ENCODE measurements at regions not wholly inside any gene's neighbourhood (a gene's known extent, or its start where the extent isn't known, plus 50 kb on each side); places are given as distances from the start of the nearest gene placed in this dataset.

- FAIRE-seq: no peak
Observed at GRCh38 chr13:68417801-68418200, 1187.7 kb upstream of the PCDH9 start.

- FAIRE-seq: no peak
Observed at GRCh38 chr13:68410007-68410406, 1179.9 kb upstream of the PCDH9 start.

- FAIRE-seq: no peak
Observed at GRCh38 chr13:68390987-68391386, 1160.9 kb upstream of the PCDH9 start.

GRCh38 chr13:68386808-68387207 is 1156.7 kb upstream of the PCDH9 start:
- no peak for FAIRE-seq

GRCh38 chr13:68380041-68380973 is 1150.2 kb upstream of the PCDH9 start:
- FAIRE-seq: no peak

- no peak for FAIRE-seq
Observed at GRCh38 chr13:68378294-68378693, 1148.2 kb upstream of the PCDH9 start.

- FAIRE-seq: no peak
Observed at GRCh38 chr13:68375004-68375403, 1144.9 kb upstream of the PCDH9 start.

GRCh38 chr13:68369739-68370138 is 1139.6 kb upstream of the PCDH9 start:
- no peak for FAIRE-seq

- no peak for FAIRE-seq
Observed at GRCh38 chr13:68368922-68369321, 1138.8 kb upstream of the PCDH9 start.

GRCh38 chr13:68359105-68359504 is 1129.0 kb upstream of the PCDH9 start:
- no peak for FAIRE-seq

- FAIRE-seq: no peak
Observed at GRCh38 chr13:68358294-68358705, 1128.2 kb upstream of the PCDH9 start.

- peak; percentile 73 for FAIRE-seq
Observed at GRCh38 chr13:68350554-68350953, 1120.4 kb upstream of the PCDH9 start.

GRCh38 chr13:68347220-68347619 is 1117.1 kb upstream of the PCDH9 start:
- no peak for FAIRE-seq

GRCh38 chr13:68345963-68346531 is 1115.9 kb upstream of the PCDH9 start:
- no peak for FAIRE-seq

- no peak for FAIRE-seq
Observed at GRCh38 chr13:68323124-68323523, 1093.0 kb upstream of the PCDH9 start.

- no peak for FAIRE-seq
Observed at GRCh38 chr13:68319384-68319783, 1089.2 kb upstream of the PCDH9 start.

GRCh38 chr13:68304286-68304893 is 1074.3 kb upstream of the PCDH9 start:
- FAIRE-seq: peak; percentile 5

GRCh38 chr13:68293631-68294030 is 1063.5 kb upstream of the PCDH9 start:
- FAIRE-seq: no peak

GRCh38 chr13:68292601-68293000 is 1062.5 kb upstream of the PCDH9 start:
- no peak for FAIRE-seq

GRCh38 chr13:68291595-68291994 is 1061.5 kb upstream of the PCDH9 start:
- FAIRE-seq: no peak

- no peak for FAIRE-seq
Observed at GRCh38 chr13:68275758-68276157, 1045.6 kb upstream of the PCDH9 start.

GRCh38 chr13:68272652-68273051 is 1042.5 kb upstream of the PCDH9 start:
- no peak for FAIRE-seq

- no peak for FAIRE-seq
Observed at GRCh38 chr13:68264692-68265091, 1034.6 kb upstream of the PCDH9 start.

GRCh38 chr13:68261105-68261504 is 1031.0 kb upstream of the PCDH9 start:
- FAIRE-seq: no peak

All from colon (tissue), 2 donors.